Smooth muscle cell (in vitro differentiated cells): ENCODE measurements at regions not wholly inside any gene's neighbourhood (a gene's known extent, or its start where the extent isn't known, plus 50 kb on each side); places are given as distances from the start of the nearest gene placed in this dataset.

Experiments
- DNase-seq: peaks from one replicate; lab custom pipeline; 2025; ENCODE audit not compliant: unreplicated experiment; lab: John Stamatoyannopoulos, UW
- H2AFZ ChIP-seq: fragments of 200-600 bp; sonication (generic); 2 replicates; pipeline ENCODE4 v1.6.0; 2016; ENCODE audit warnings: antibody characterized with exemption, low read depth, mild to moderate bottlenecking
- H3F3A ChIP-seq: fragments of 200-600 bp; sonication (generic); 2 replicates; pipeline ENCODE4 v1.6.0; 2017; ENCODE audit warnings: antibody characterized with exemption, low read depth
- H3K27ac ChIP-seq: fragments of 200-600 bp; sonication (generic); 2 replicates; pipeline ENCODE4 v1.5.1; 2016; ENCODE audit warnings: low read depth, mild to moderate bottlenecking
- H3K27me3 ChIP-seq: fragments of 200-600 bp; sonication (generic); 2 replicates; pipeline ENCODE4 v1.6.1; 2016; ENCODE audit warnings: low read depth, mild to moderate bottlenecking
- H3K36me3 ChIP-seq: fragments of 200-600 bp; sonication (generic); 2 replicates; pipeline ENCODE4 v1.5.1; 2016; ENCODE audit warnings: low read depth
- H3K4me1 ChIP-seq: fragments of 200-600 bp; sonication (generic); 2 replicates; pipeline ENCODE4 v1.5.1; 2016; ENCODE audit warnings: low read depth
- H3K4me2 ChIP-seq: fragments of 200-600 bp; sonication (generic); 2 replicates; pipeline ENCODE4 v1.6.0; 2016; ENCODE audit warnings: mild to moderate bottlenecking
- H3K4me3 ChIP-seq: fragments of 200-600 bp; sonication (generic); 2 replicates; pipeline ENCODE4 v1.5.1; 2016; ENCODE audit warnings: mild to moderate bottlenecking
- H3K79me2 ChIP-seq: fragments of 200-600 bp; sonication (generic); 2 replicates; pipeline ENCODE4 v1.6.0; 2016; ENCODE audit warnings: low read depth, mild to moderate bottlenecking
- H3K9ac ChIP-seq: fragments of 200-600 bp; sonication (generic); 2 replicates; pipeline ENCODE4 v1.6.0; 2016; ENCODE audit warnings: low read depth
- H3K9me3 ChIP-seq: fragments of 200-600 bp; sonication (generic); replicated peaks from 2 replicates; pipeline ENCODE4 v1.5.1; 2016; ENCODE audit warnings: low read depth
- H4K20me1 ChIP-seq: fragments of 200-600 bp; sonication (generic); 2 replicates; pipeline ENCODE4 v1.6.0; 2016; ENCODE audit warnings: low read depth
- WGBS: methylation state at CpG from one replicate; pipeline ENCODE4 v1.1.7; 2016; ENCODE audit warnings: low lambda C conversion rate; 5-methylcytosine and 5-hydroxymethylcytosine counted together
- TF ChIP-seq, protein P1 (sequence below): fragments of 200-600 bp; sonication (generic); IDR thresholded peaks from 2 replicates; pipeline ENCODE4 v1.5.1; 2017; ENCODE audit warnings: borderline replicate concordance, mild to moderate bottlenecking, antibody characterized with exemption; ENCODE audit not compliant: insufficient read depth, poor library complexity, severe bottlenecking

DNA sequence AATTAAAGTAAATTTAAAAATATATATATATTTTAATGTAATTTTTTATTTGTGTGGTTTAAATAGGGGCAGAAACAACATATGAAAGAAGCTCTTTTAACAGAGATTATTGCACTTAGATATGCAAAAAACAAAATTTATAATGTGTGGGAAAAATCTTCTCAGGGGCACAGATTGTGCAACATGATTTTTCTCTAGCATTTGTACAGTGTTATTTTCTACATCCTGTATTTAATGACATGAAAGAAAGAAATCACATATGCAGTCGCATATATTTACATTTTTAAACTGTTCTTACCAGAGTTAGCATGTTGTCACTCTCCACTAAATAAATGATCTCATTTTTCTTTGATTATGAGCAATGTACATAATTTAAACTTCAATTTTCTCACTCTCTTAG lies 265.3 kb upstream of the CTNND2 start:
- H3K4me2 ChIP-seq, result no peak overlapping the region
- TF ChIP-seq, protein P1, sequence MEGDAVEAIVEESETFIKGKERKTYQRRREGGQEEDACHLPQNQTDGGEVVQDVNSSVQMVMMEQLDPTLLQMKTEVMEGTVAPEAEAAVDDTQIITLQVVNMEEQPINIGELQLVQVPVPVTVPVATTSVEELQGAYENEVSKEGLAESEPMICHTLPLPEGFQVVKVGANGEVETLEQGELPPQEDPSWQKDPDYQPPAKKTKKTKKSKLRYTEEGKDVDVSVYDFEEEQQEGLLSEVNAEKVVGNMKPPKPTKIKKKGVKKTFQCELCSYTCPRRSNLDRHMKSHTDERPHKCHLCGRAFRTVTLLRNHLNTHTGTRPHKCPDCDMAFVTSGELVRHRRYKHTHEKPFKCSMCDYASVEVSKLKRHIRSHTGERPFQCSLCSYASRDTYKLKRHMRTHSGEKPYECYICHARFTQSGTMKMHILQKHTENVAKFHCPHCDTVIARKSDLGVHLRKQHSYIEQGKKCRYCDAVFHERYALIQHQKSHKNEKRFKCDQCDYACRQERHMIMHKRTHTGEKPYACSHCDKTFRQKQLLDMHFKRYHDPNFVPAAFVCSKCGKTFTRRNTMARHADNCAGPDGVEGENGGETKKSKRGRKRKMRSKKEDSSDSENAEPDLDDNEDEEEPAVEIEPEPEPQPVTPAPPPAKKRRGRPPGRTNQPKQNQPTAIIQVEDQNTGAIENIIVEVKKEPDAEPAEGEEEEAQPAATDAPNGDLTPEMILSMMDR, result no peak
- H3K4me3 ChIP-seq, result no peak overlapping the region
- DNase-seq, result no peak
- WGBS, result 85% methylated on average over 1 of the region's 1 CpG
- no peaks in the 10 kb centered on the region for H4K20me1 ChIP-seq
- H2AFZ ChIP-seq, result no peak overlapping the region
- H3K9ac ChIP-seq, result no peak overlapping the region
- H3K27ac ChIP-seq, result no peak overlapping the region
- no peaks in the 10 kb centered on the region for H3K27me3 ChIP-seq
- no peaks in the 10 kb centered on the region for H3F3A ChIP-seq
- no peaks in the 10 kb centered on the region for H3K36me3 ChIP-seq
- no peaks in the 10 kb centered on the region for H3K79me2 ChIP-seq
- no peaks in the 10 kb centered on the region for H3K9me3 ChIP-seq
- H3K4me1 ChIP-seq, result no peaks in the 10 kb centered on the region

DNA sequence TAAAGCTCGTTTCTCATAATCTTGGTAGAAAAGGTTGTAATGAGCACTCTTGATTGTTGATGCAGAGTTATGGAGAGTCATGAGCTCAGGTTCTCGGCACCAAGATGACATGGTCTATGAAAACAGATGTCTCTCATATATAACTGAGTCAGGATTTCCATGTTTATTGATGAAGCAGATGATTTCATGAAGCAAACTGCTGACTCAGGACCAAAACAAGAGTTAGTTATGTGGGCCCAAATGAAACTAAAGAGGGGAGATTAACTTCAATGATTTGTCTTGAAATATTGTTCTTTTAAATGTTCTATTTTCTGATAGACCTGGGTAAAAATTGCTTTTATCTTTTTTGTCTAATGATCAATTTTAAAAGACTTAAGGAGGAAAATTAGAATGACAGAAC lies 258.6 kb upstream of the CTNND2 start:
- Histone ChIP-seq H3K9me3 (no peaks in the 10 kb centered on the region), H3K9ac (no peak overlapping the region), H3K36me3 (no peaks in the 10 kb centered on the region), H3K79me2 (no peaks in the 10 kb centered on the region), H3K4me2 (no peak overlapping the region), H2AFZ (no peak overlapping the region), H4K20me1 (no peaks in the 10 kb centered on the region), H3F3A (no peaks in the 10 kb centered on the region), H3K27ac (no peak overlapping the region), H3K4me1 (no peaks in the 10 kb centered on the region), H3K4me3 (no peak overlapping the region), H3K27me3 (no peaks in the 10 kb centered on the region)
- WGBS, result 95% methylated on average over 2 of the region's 2 CpGs
- TF ChIP-seq, protein P1, result no peak
- no peak for DNase-seq

DNA sequence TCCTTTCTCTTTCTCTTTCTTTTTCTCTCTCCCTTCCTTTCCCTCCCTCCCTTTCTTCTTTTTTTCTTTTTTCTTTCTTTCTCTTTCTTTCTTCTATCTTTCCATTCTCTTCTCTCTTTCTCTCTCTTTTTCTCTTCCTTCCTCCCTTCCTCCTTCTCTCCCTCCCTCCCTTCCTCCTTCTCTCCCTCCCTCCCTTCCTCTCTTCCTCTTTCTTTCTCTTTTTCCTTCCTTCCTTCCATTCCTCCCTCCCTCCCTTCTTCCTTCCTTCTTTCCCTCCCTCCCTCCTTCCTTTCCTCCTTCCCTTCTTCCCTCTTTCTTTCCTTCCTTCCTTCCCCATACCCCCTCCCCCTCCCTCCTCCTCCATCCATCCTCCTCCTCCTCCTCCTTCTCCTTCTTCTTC lies 243.3 kb upstream of the CTNND2 start:
- Histone ChIP-seq H3K9ac (no peak overlapping the region), H3K4me1 (no peaks in the 10 kb centered on the region), H3K4me2 (no peak overlapping the region), H3K4me3 (no peak overlapping the region), H2AFZ (no peak overlapping the region), H3K9me3 (no peaks in the 10 kb centered on the region), H4K20me1 (no peaks in the 10 kb centered on the region), H3K36me3 (no peaks in the 10 kb centered on the region), H3F3A (no peaks in the 10 kb centered on the region), H3K27ac (no peak overlapping the region), H3K27me3 (no peaks in the 10 kb centered on the region), H3K79me2 (no peaks in the 10 kb centered on the region)
- no peak for DNase-seq
- TF ChIP-seq, protein P1, result no peak

DNA sequence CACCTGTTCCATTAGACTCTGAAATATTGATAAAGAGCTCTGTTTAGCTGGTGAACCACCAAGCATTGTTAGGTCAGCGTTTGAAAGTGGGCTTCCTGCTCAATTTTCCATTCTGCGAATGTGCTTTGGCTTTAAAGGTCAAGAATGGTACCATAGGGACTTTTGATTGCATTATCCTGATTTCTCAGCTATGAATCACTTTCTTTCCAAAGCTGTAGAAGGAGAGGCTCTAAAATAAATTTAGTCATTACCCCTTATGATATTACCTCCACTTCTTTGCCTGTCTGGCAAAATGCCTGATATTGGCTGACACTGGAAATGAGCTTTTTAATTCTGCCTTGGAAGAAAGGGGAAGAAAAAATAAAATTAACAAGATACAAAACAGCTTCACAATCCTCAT lies 237.2 kb upstream of the CTNND2 start:
- Histone ChIP-seq H2AFZ (no peak overlapping the region), H3K4me1 (no peaks in the 10 kb centered on the region), H3K36me3 (no peaks in the 10 kb centered on the region), H3K4me3 (no peak overlapping the region), H3K27me3 (no peaks in the 10 kb centered on the region), H3K9me3 (no peaks in the 10 kb centered on the region), H4K20me1 (no peaks in the 10 kb centered on the region), H3K4me2 (no peak overlapping the region), H3K9ac (no peak overlapping the region), H3F3A (no peaks in the 10 kb centered on the region), H3K27ac (no peak overlapping the region), H3K79me2 (no peaks in the 10 kb centered on the region)
- TF ChIP-seq, protein P1, result no peak
- 81% methylated on average over 2 of the region's 2 CpGs for WGBS
- DNase-seq, result no peak
